ENCODE measurements at regions not wholly inside any gene's neighbourhood (a gene's known extent, or its start where the extent isn't known, plus 50 kb on each side); places are given as distances from the start of the nearest gene placed in this dataset.

DNA sequence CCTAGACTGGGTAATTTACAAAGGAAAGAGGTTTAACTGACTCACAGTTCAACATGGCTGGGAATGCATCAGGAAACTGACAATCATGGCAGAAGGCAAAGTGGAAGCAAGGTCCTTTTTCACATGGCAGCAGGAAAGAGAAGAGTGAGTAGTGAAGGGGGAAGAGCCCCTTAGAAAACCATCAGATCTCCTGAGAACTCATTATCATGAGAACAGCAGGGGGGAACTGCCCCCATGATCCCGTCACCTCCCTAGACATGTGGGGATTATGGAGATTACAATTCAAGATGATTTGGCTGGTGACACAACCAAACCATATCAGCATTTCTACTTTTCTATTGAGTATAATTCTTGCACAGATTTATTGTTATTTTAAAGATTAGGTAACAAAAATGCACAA, 822.1 kb upstream of the FLRT2 start:
- no peaks in the 10 kb centered on the region for H3K9me3 ChIP-seq (ENCODE audit: control insufficient read depth, low read depth, low read length)
- H3K27ac ChIP-seq (ENCODE audit: low read length): no peak overlapping the region
- no peaks in the 10 kb centered on the region for H3K4me1 ChIP-seq (ENCODE audit: control insufficient read depth, insufficient read depth, low read length)
- H3K4me3 ChIP-seq (ENCODE audit: low read length): no peak overlapping the region
- DNase-seq: no peak
- H3K36me3 ChIP-seq (ENCODE audit: control insufficient read depth, insufficient read depth, low read length): no peaks in the 10 kb centered on the region
- no CpG with 5 or more reads among the region's 1 CpG for whole genome bisulfite sequencing (ENCODE audit: insufficient coverage, low lambda C conversion rate)
- no peaks in the 10 kb centered on the region for H3K27me3 ChIP-seq (ENCODE audit: control insufficient read depth, insufficient read depth, low read length)

- WGBS (ENCODE audit: insufficient coverage, low lambda C conversion rate): 100% methylated on average over 1 of the region's 2 CpGs
These were observed 821.1 kb upstream of the FLRT2 start for GRCh38 chr14:84708865-84709264.

GRCh38 chr14:84726471-84726870, 803.5 kb upstream of the FLRT2 start:
- Histone ChIP-seq H3K4me1 (ENCODE audit: control insufficient read depth, insufficient read depth, low read length) (no peaks in the 10 kb centered on the region), H3K27me3 (ENCODE audit: control insufficient read depth, insufficient read depth, low read length) (no peaks in the 10 kb centered on the region), H3K27ac (ENCODE audit: low read length) (no peak overlapping the region), H3K36me3 (ENCODE audit: control insufficient read depth, insufficient read depth, low read length) (no peaks in the 10 kb centered on the region), H3K9me3 (ENCODE audit: control insufficient read depth, low read depth, low read length) (no peaks in the 10 kb centered on the region), H3K4me3 (ENCODE audit: low read length) (no peak overlapping the region)
- WGBS (ENCODE audit: insufficient coverage, low lambda C conversion rate): no CpG with 5 or more reads among the region's 4 CpGs
- no peak for DNase-seq

More at GRCh38 chr14:84708865-84709264, 821.1 kb upstream of the FLRT2 start:
- no peaks in the 10 kb centered on the region for H3K36me3 ChIP-seq (ENCODE audit: control insufficient read depth, insufficient read depth, low read length)
- no peak overlapping the region for H3K4me3 ChIP-seq (ENCODE audit: low read length)
- no peaks in the 10 kb centered on the region for H3K27me3 ChIP-seq (ENCODE audit: control insufficient read depth, insufficient read depth, low read length)
- no peaks in the 10 kb centered on the region for H3K9me3 ChIP-seq (ENCODE audit: control insufficient read depth, low read depth, low read length)
- H3K27ac ChIP-seq (ENCODE audit: low read length): no peak overlapping the region
- no peak for DNase-seq
- no peaks in the 10 kb centered on the region for H3K4me1 ChIP-seq (ENCODE audit: control insufficient read depth, insufficient read depth, low read length)

- 100% methylated on average over 3 of the region's 6 CpGs for WGBS (ENCODE audit: insufficient coverage, low lambda C conversion rate)
- H3K9me3 ChIP-seq (ENCODE audit: control insufficient read depth, low read depth, low read length): no peaks in the 10 kb centered on the region
- H3K27ac ChIP-seq (ENCODE audit: low read length): no peak overlapping the region
- DNase-seq: no peak
- no peaks in the 10 kb centered on the region for H3K4me1 ChIP-seq (ENCODE audit: control insufficient read depth, insufficient read depth, low read length)
- no peak overlapping the region for H3K4me3 ChIP-seq (ENCODE audit: low read length)
- no peaks in the 10 kb centered on the region for H3K27me3 ChIP-seq (ENCODE audit: control insufficient read depth, insufficient read depth, low read length)
- H3K36me3 ChIP-seq (ENCODE audit: control insufficient read depth, insufficient read depth, low read length): no peaks in the 10 kb centered on the region
These were observed 780.6 kb upstream of the FLRT2 start for GRCh38 chr14:84749191-84749955.

- WGBS (ENCODE audit: insufficient coverage, low lambda C conversion rate): no CpG with 5 or more reads among the region's 1 CpG
- no peaks in the 10 kb centered on the region for H3K9me3 ChIP-seq (ENCODE audit: control insufficient read depth, low read depth, low read length)
- H3K36me3 ChIP-seq (ENCODE audit: control insufficient read depth, insufficient read depth, low read length): no peaks in the 10 kb centered on the region
- H3K27me3 ChIP-seq (ENCODE audit: control insufficient read depth, insufficient read depth, low read length): no peaks in the 10 kb centered on the region
- H3K4me1 ChIP-seq (ENCODE audit: control insufficient read depth, insufficient read depth, low read length): no peaks in the 10 kb centered on the region
- no peak for DNase-seq
- no peak overlapping the region for H3K4me3 ChIP-seq (ENCODE audit: low read length)
- no peak overlapping the region for H3K27ac ChIP-seq (ENCODE audit: low read length)
These were observed 779.7 kb upstream of the FLRT2 start for GRCh38 chr14:84750284-84750683.

DNA sequence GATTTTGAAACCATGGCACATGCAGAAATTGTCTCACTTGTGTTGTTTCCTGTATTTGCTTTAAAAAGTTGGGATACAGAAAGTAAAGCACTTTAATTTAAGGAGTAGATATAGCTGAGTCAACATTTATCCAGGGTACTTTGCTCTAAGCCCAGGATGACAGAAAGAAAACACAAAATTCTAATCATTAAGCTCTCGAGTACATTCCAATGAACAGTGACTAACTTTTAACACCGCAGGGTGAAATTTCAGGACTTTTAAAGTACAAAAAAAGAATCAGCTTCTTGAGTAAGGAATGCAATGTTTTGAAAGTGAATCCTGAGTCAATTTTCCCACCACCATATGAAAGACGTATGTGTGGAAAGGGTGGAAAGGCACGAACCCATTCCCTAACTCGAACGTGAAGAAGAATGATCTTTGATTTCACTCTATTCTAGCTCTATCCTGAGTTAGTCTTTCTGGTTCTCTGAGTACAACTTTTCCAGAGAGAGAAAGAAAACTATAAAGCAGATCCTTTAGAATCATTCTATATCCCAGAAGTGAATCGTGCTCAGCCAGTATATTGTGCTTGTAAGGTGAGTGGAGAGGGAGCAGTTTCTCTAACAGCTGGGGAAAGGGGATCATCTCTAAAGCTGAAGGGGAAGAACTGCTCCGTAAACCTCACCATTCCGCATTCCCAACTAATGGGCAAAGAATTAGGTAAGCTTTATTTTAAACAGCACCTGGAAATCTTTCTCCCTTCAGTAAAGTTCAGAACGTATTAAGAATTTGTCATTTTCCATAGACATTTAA, 779.0 kb upstream of the FLRT2 start:
- Histone ChIP-seq H3K36me3 (ENCODE audit: control insufficient read depth, insufficient read depth, low read length) (no peaks in the 10 kb centered on the region), H3K9me3 (ENCODE audit: control insufficient read depth, low read depth, low read length) (no peaks in the 10 kb centered on the region), H3K27me3 (ENCODE audit: control insufficient read depth, insufficient read depth, low read length) (no peaks in the 10 kb centered on the region), H3K27ac (ENCODE audit: low read length) (no peak overlapping the region), H3K4me3 (ENCODE audit: low read length) (no peak overlapping the region), H3K4me1 (ENCODE audit: control insufficient read depth, insufficient read depth, low read length) (no peaks in the 10 kb centered on the region)
- DNase-seq: no peak
- WGBS (ENCODE audit: insufficient coverage, low lambda C conversion rate): 20% methylated on average over 1 of the region's 10 CpGs

DNA sequence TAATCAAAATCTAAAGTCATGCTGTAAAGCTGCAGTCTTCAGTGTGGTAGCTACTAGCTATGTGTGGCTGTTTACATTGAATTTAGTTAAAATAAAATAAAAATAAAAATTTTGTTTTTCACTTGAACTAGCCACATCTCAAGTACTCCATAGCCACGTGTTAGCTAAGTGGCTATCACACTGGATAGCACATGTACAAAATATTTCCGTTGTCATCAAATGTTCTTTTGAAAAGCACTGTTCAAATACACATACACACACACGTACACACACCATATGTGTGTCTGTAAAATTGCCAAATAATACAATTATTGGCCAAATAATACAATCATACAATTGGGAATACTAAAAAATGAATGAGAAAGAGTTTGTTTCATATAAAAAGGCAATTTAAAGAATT, 778.2 kb upstream of the FLRT2 start:
- Histone ChIP-seq H3K36me3 (ENCODE audit: control insufficient read depth, insufficient read depth, low read length) (no peaks in the 10 kb centered on the region), H3K27ac (ENCODE audit: low read length) (no peak overlapping the region), H3K4me1 (ENCODE audit: control insufficient read depth, insufficient read depth, low read length) (no peaks in the 10 kb centered on the region), H3K4me3 (ENCODE audit: low read length) (no peak overlapping the region), H3K9me3 (ENCODE audit: control insufficient read depth, low read depth, low read length) (no peaks in the 10 kb centered on the region), H3K27me3 (ENCODE audit: control insufficient read depth, insufficient read depth, low read length) (no peaks in the 10 kb centered on the region)
- WGBS (ENCODE audit: insufficient coverage, low lambda C conversion rate): 67% methylated on average over 1 of the region's 3 CpGs
- DNase-seq: no peak

DNA sequence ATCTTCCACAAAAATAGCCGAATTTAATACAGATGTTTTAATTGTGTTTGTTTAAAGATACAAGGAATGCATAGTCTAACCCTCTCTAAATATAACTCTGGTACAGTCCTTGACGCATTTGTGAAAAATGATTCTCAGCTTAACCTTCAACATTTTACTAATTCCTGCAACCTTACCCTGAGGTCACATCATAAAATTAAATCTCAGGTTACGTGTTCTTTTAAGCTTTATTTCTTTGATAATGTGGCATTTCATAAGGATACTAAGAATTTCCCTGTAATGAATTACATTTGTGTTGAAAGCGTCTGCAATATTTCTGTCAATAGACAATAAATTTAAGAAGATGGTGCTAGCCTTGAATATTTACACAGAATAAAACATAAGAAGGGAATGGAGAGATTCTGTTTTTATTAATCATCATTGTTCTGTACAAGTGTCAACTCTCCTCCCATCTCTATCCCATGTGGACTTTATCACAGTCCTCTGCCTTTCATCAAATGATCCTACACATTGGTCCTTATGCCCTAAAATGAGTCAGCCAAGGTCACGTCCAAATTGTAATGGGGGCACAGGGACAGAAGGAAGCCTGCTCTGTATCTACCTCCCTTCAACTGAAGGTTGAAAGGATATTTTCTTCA, 769.3 kb upstream of the FLRT2 start:
- 80% methylated on average over 2 of the region's 5 CpGs for WGBS (ENCODE audit: insufficient coverage, low lambda C conversion rate)
- no peaks in the 10 kb centered on the region for H3K27me3 ChIP-seq (ENCODE audit: control insufficient read depth, insufficient read depth, low read length)
- H3K4me3 ChIP-seq (ENCODE audit: low read length): no peak overlapping the region
- H3K9me3 ChIP-seq (ENCODE audit: control insufficient read depth, low read depth, low read length): no peaks in the 10 kb centered on the region
- H3K27ac ChIP-seq (ENCODE audit: low read length): no peak overlapping the region
- no peaks in the 10 kb centered on the region for H3K36me3 ChIP-seq (ENCODE audit: control insufficient read depth, insufficient read depth, low read length)
- H3K4me1 ChIP-seq (ENCODE audit: control insufficient read depth, insufficient read depth, low read length): no peaks in the 10 kb centered on the region
- DNase-seq: no peak

- Histone ChIP-seq H3K27ac (ENCODE audit: low read length) (no peak overlapping the region), H3K4me1 (ENCODE audit: control insufficient read depth, insufficient read depth, low read length) (no peaks in the 10 kb centered on the region), H3K9me3 (ENCODE audit: control insufficient read depth, low read depth, low read length) (no peaks in the 10 kb centered on the region), H3K36me3 (ENCODE audit: control insufficient read depth, insufficient read depth, low read length) (no peaks in the 10 kb centered on the region), H3K4me3 (ENCODE audit: low read length) (no peak overlapping the region), H3K27me3 (ENCODE audit: control insufficient read depth, insufficient read depth, low read length) (no peaks in the 10 kb centered on the region)
- 100% methylated on average over 4 of the region's 5 CpGs for WGBS (ENCODE audit: insufficient coverage, low lambda C conversion rate)
- DNase-seq: no peak
These were observed 762.5 kb upstream of the FLRT2 start for GRCh38 chr14:84767434-84767833.

GRCh38 chr14:84770030-84770429, 759.9 kb upstream of the FLRT2 start:
- no CpG with 5 or more reads among the region's 1 CpG for WGBS (ENCODE audit: insufficient coverage, low lambda C conversion rate)
- Histone ChIP-seq H3K4me3 (ENCODE audit: low read length) (no peak overlapping the region), H3K27ac (ENCODE audit: low read length) (no peak overlapping the region), H3K4me1 (ENCODE audit: control insufficient read depth, insufficient read depth, low read length) (no peaks in the 10 kb centered on the region), H3K36me3 (ENCODE audit: control insufficient read depth, insufficient read depth, low read length) (no peaks in the 10 kb centered on the region), H3K27me3 (ENCODE audit: control insufficient read depth, insufficient read depth, low read length) (no peaks in the 10 kb centered on the region), H3K9me3 (ENCODE audit: control insufficient read depth, low read depth, low read length) (no peaks in the 10 kb centered on the region)
- no peak for DNase-seq
